GM12892 (cell line): ENCODE measurements at regions not wholly inside any gene's neighbourhood (a gene's known extent, or its start where the extent isn't known, plus 50 kb on each side); places are given as distances from the start of the nearest gene placed in this dataset.

Source experiments
- POLR2A ChIP-seq: IDR thresholded peaks from 2 replicates; pipeline ENCODE4 v1.6.1; 2011; ENCODE audit warnings: low read depth, low read length, control low read depth
- POLR2AphosphoS5 ChIP-seq: IDR thresholded peaks from 2 replicates; pipeline ENCODE4 v1.6.1; 2011; ENCODE audit warnings: low read depth, low read length, control low read depth
- TAF1 ChIP-seq: IDR thresholded peaks from 2 replicates; pipeline ENCODE4 v1.6.1; 2011; ENCODE audit warnings: low read depth, mild to moderate bottlenecking, control low read depth, low read length, borderline replicate concordance

GRCh38 chr6:134729561-134729960, 220.3 kb downstream of the ALDH8A1 start:
- TF ChIP-seq POLR2A (no peak), POLR2AphosphoS5 (no peak), TAF1 (no peak)
